Lower lobe of right lung (tissue), 2 donors: ENCODE measurements at regions not wholly inside any gene's neighbourhood (a gene's known extent, or its start where the extent isn't known, plus 50 kb on each side); places are given as distances from the start of the nearest gene placed in this dataset.

Source experiments
- ATAC-seq, 2 donors: fragments of 200-7000 bp; cut with Tn5 transposase; one replicate each; pipeline ENCODE4 v1.9.1; 2020 to 2022; ENCODE audit warnings: mild to moderate bottlenecking in 2 of 2, moderate library complexity in 2 of 2
- DNase-seq: peaks from one replicate; pipeline ENCODE4 v3.0.0-alpha.2; 2020
- H3K27ac ChIP-seq: fragments of 200-600 bp; one replicate; pipeline ENCODE4 v1.8.0; 2022
- H3K27me3 ChIP-seq: fragments of 200-600 bp; one replicate; pipeline ENCODE4 v1.8.0; 2022; ENCODE audit warnings: low read depth
- H3K36me3 ChIP-seq: fragments of 200-600 bp; one replicate; pipeline ENCODE4 v1.8.0; 2022; ENCODE audit warnings: mild to moderate bottlenecking
- H3K4me1 ChIP-seq: fragments of 200-600 bp; one replicate; pipeline ENCODE4 v1.8.0; 2022
- H3K4me3 ChIP-seq: fragments of 200-600 bp; one replicate; pipeline ENCODE4 v1.8.0; 2022; ENCODE audit warnings: mild to moderate bottlenecking
- H3K9me3 ChIP-seq: fragments of 200-600 bp; one replicate; pipeline ENCODE4 v1.8.0; 2022
- intact Hi-C: fragments of 100-400 bp; cut with DNase I; formaldehyde crosslinking; loops from one replicate; pipeline ENCODE4 v1.11.0; 2022
- TF ChIP-seq, protein P1 (sequence below): fragments of 200-600 bp; IDR thresholded peaks from one replicate; pipeline ENCODE4 v1.8.0; 2022; ENCODE audit warnings: antibody characterized with exemption, mild to moderate bottlenecking
- donor health status: DM: no; HTN: yes; CAD: no; lungs with severe emphysema.

GRCh38 chr1:191852907-191853306 lies 305.4 kb upstream of the RGS18 start:
- DNase-seq (no peak), ATAC-seq (no peak)
- Histone ChIP-seq H3K36me3 (no peaks in the 10 kb centered on the region), H3K27me3 (no peaks in the 10 kb centered on the region), H3K9me3 (no peaks in the 10 kb centered on the region), H3K27ac (no peak overlapping the region), H3K4me1 (no peaks in the 10 kb centered on the region), H3K4me3 (no peak overlapping the region)
- TF ChIP-seq, protein P1, sequence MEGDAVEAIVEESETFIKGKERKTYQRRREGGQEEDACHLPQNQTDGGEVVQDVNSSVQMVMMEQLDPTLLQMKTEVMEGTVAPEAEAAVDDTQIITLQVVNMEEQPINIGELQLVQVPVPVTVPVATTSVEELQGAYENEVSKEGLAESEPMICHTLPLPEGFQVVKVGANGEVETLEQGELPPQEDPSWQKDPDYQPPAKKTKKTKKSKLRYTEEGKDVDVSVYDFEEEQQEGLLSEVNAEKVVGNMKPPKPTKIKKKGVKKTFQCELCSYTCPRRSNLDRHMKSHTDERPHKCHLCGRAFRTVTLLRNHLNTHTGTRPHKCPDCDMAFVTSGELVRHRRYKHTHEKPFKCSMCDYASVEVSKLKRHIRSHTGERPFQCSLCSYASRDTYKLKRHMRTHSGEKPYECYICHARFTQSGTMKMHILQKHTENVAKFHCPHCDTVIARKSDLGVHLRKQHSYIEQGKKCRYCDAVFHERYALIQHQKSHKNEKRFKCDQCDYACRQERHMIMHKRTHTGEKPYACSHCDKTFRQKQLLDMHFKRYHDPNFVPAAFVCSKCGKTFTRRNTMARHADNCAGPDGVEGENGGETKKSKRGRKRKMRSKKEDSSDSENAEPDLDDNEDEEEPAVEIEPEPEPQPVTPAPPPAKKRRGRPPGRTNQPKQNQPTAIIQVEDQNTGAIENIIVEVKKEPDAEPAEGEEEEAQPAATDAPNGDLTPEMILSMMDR = no peak
- intact Hi-C loops = no loop called here

- intact Hi-C loops = no loop called here
- Histone ChIP-seq H3K4me1 (no peaks in the 10 kb centered on the region), H3K27ac (no peak overlapping the region), H3K9me3 (no peaks in the 10 kb centered on the region), H3K36me3 (no peaks in the 10 kb centered on the region), H3K4me3 (no peak overlapping the region), H3K27me3 (no peaks in the 10 kb centered on the region)
- ATAC-seq (no peak), DNase-seq (no peak)
- TF ChIP-seq, protein P1 = no peak
Observed at GRCh38 chr1:191857600-191857999, 300.7 kb upstream of the RGS18 start.

DNA sequence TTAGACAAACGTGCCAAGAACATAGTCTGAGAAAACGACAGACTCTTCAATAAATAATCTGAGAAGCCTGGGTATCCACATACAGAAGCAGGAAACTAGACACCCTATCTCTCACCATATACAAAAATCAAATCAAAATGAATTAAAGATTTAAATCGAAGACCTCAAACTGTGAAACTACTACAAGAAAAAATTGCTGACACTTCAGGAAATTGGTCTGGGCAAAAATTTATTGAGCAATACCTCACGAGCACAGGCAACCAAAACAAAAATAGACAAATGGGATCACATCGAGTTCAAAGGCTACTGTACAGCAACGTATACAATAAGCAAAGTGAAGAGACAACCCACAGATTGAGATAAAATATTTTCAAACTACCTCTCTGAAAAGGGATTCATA lies 292.8 kb upstream of the RGS18 start:
- no peaks in the 10 kb centered on the region for H3K27me3 ChIP-seq
- DNase-seq = no peak
- no peak for ATAC-seq
- no peak overlapping the region for H3K27ac ChIP-seq
- H3K4me3 ChIP-seq = no peak overlapping the region
- intact Hi-C loops = no loop called here
- H3K4me1 ChIP-seq = no peaks in the 10 kb centered on the region
- no peaks in the 10 kb centered on the region for H3K36me3 ChIP-seq
- no peaks in the 10 kb centered on the region for H3K9me3 ChIP-seq
- TF ChIP-seq, protein P1 = no peak

DNA sequence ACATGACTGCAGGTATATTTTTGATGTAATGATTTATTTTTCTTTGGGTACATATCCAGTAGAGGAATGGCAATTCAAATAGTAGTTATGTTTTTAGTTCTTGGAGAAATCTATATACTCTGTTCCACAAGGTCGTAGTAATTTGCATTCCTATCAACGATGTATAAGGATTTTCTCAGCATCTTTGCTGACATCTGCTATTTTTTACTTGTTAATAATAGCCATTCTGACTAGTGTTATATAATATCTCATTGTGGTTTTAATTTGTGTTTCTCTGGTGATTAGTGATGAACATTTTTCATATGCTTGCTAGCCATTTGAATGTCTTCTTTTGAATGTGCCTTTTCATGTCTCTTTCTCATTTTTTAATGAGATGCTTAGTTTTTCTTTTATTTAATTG lies 292.1 kb upstream of the RGS18 start:
- TF ChIP-seq, protein P1 = no peak

GRCh38 chr1:191869790-191870312 lies 288.4 kb upstream of the RGS18 start:
- no peaks in the 10 kb centered on the region for H3K4me1 ChIP-seq
- intact Hi-C loops = no loop called here
- DNase-seq = no peak
- H3K27ac ChIP-seq = no peak overlapping the region
- TF ChIP-seq, protein P1 = no peak
- no peaks in the 10 kb centered on the region for H3K9me3 ChIP-seq
- no peaks in the 10 kb centered on the region for H3K36me3 ChIP-seq
- ATAC-seq = no peak
- H3K27me3 ChIP-seq = no peaks in the 10 kb centered on the region
- H3K4me3 ChIP-seq = no peak overlapping the region

More for the DNA sequence above, 292.1 kb upstream of the RGS18 start:
- no peak overlapping the region for H3K4me3 ChIP-seq
- no peak overlapping the region for H3K27ac ChIP-seq
- H3K4me1 ChIP-seq = no peaks in the 10 kb centered on the region
- no peaks in the 10 kb centered on the region for H3K27me3 ChIP-seq
- no peaks in the 10 kb centered on the region for H3K9me3 ChIP-seq
- no peaks in the 10 kb centered on the region for H3K36me3 ChIP-seq
- intact Hi-C loops = no loop called here
- ATAC-seq = no peak
- no peak for DNase-seq

- intact Hi-C loops = no loop called here
- DNase-seq = no peak
- H3K4me3 ChIP-seq = no peak overlapping the region
- no peak overlapping the region for H3K27ac ChIP-seq
- ATAC-seq = no peak
- H3K36me3 ChIP-seq = no peaks in the 10 kb centered on the region
- H3K4me1 ChIP-seq = no peaks in the 10 kb centered on the region
- H3K9me3 ChIP-seq = no peaks in the 10 kb centered on the region
- TF ChIP-seq, protein P1 = no peak
- H3K27me3 ChIP-seq = no peaks in the 10 kb centered on the region
Observed at GRCh38 chr1:191870490-191870889, 287.8 kb upstream of the RGS18 start.
